CD4-positive, alpha-beta T cell (primary cell): ENCODE measurements at regions not wholly inside any gene's neighbourhood (a gene's known extent, or its start where the extent isn't known, plus 50 kb on each side); places are given as distances from the start of the nearest gene placed in this dataset.
"Not testable (repeated sequence)": the region's sequence is repeated elsewhere in the genome, so short reads cannot be mapped to it uniquely, and the experiment has no call there.

Experiments used
- ATAC-seq: fragments of 200-7000 bp; cut with Tn5 transposase; one replicate; pipeline ENCODE4 v1.10.0; 2022; ENCODE audit warnings: mild to moderate bottlenecking; ENCODE audit not compliant: poor library complexity
- CTCF ChIA-PET: fragments of 350-600 bp; sonication (Branson Sonifier 250); formaldehyde crosslinking; loops from one replicate; lab custom pipeline; 2021; ENCODE audit warnings: antibody characterized with exemption, inconsistent platforms; lab: Charles Lee
- POLR2A ChIA-PET: fragments of 350-600 bp; sonication (Branson Sonifier 250); formaldehyde crosslinking; loops from one replicate; lab custom pipeline; 2021; ENCODE audit warnings: antibody characterized with exemption, inconsistent platforms; lab: Charles Lee
- DNase-seq, 14 experiments: peaks; one replicate each; pipeline ENCODE4 v3.0.0-alpha.2; 2013 to 2020; ENCODE audit warnings: mixed read lengths in 2 of 14
- H3K27ac ChIP-seq, 2 donors: one replicate each; pipeline versions ENCODE4 v1.5.1 to v1.7.0; 2013; ENCODE audit warnings: low read length in 2 of 2, low read depth in 1 of 2, mild to moderate bottlenecking in 1 of 2
- H3K27me3 ChIP-seq, 2 experiments: 1 replicate in 1 of 2; 2 replicates in 1 of 2; pipeline versions ENCODE4 v1.6.1 to v1.7.0; 2013; ENCODE audit warnings: low read length in 2 of 2, control low read depth in 1 of 2, mild to moderate bottlenecking in 1 of 2, moderate library complexity in 1 of 2; ENCODE audit not compliant: insufficient read depth in 2 of 2, control insufficient read depth in 1 of 2
- H3K36me3 ChIP-seq: one replicate; pipeline ENCODE4 v1.6.1; 2013; ENCODE audit warnings: low read length, control low read depth; ENCODE audit not compliant: insufficient read depth
- H3K4me1 ChIP-seq: one replicate; pipeline ENCODE4 v1.6.1; 2013; ENCODE audit warnings: low read length, control low read depth; ENCODE audit not compliant: insufficient read depth
- H3K4me3 ChIP-seq: one replicate; pipeline ENCODE4 v1.5.1; 2013; ENCODE audit warnings: mild to moderate bottlenecking, low read length, moderate library complexity
- H3K9me3 ChIP-seq, 2 experiments: 1 replicate in 1 of 2; 2 replicates in 1 of 2; pipeline versions ENCODE4 v1.6.1 to v1.7.0; 2013; ENCODE audit warnings: low read length in 2 of 2, mild to moderate bottlenecking in 2 of 2, control low read depth in 1 of 2, moderate library complexity in 1 of 2; ENCODE audit not compliant: control insufficient read depth in 1 of 2, insufficient read depth in 1 of 2
- H3K27ac Mint-ChIP-seq: one replicate; pipeline ENCODE4 v1.8.0; 2020; ENCODE audit warnings: mixed read lengths
- H3K27me3 Mint-ChIP-seq: one replicate; pipeline ENCODE4 v1.8.0; 2021; ENCODE audit warnings: mixed read lengths
- H3K36me3 Mint-ChIP-seq: one replicate; pipeline ENCODE4 v1.8.0; 2021; ENCODE audit warnings: low read depth, mixed read lengths
- H3K4me1 Mint-ChIP-seq: one replicate; pipeline ENCODE4 v1.8.0; 2021; ENCODE audit warnings: low read depth, mixed read lengths
- H3K4me3 Mint-ChIP-seq: one replicate; pipeline ENCODE4 v1.8.0; 2020; ENCODE audit warnings: mild to moderate bottlenecking, mixed read lengths
- H3K9me3 Mint-ChIP-seq: one replicate; pipeline ENCODE4 v1.8.0; 2020; ENCODE audit warnings: mixed read lengths
- intact Hi-C, 2 experiments: fragments of 100-400 bp; cut with DNase I in 1 of 2; cut with micrococcal nuclease in 1 of 2; formaldehyde crosslinking; loops; one replicate each; pipeline versions ENCODE4 v1.15.1 to v1.9.0; 2023 to 2025; cut with DNase I, micrococcal nuclease
- TF ChIP-seq, protein P1 (sequence below): fragments of 200-600 bp; IDR thresholded peaks from one replicate; pipeline ENCODE4 v1.8.0; 2022; ENCODE audit warnings: antibody characterized with exemption, mild to moderate bottlenecking

GRCh38 chr6:4359108-4359730 is 223.8 kb upstream of the ECI2 start:
- Mint-ChIP-seq H3K27ac (no peak overlapping the region), H3K36me3 (no peaks in the 10 kb centered on the region), H3K4me3 (no peak overlapping the region), H3K27me3 (peaks cover 6% of the 10 kb centered on the region), H3K4me1 (no peaks in the 10 kb centered on the region), H3K9me3 (no peaks in the 10 kb centered on the region)
- POLR2A ChIA-PET = no interaction called here
- Histone ChIP-seq H3K9me3 (peaks cover 0 to 12% of the 10 kb centered on the region in 2 experiments), H3K36me3 (no peaks in the 10 kb centered on the region), H3K27me3 (peaks cover 0 to 2% of the 10 kb centered on the region in 2 experiments), H3K27ac (no peak overlapping the region), H3K4me3 (no peak overlapping the region), H3K4me1 (no peaks in the 10 kb centered on the region)
- intact Hi-C loops = no loop called here
- DNase-seq (no peak), ATAC-seq (no peak)
- TF ChIP-seq, protein P1, sequence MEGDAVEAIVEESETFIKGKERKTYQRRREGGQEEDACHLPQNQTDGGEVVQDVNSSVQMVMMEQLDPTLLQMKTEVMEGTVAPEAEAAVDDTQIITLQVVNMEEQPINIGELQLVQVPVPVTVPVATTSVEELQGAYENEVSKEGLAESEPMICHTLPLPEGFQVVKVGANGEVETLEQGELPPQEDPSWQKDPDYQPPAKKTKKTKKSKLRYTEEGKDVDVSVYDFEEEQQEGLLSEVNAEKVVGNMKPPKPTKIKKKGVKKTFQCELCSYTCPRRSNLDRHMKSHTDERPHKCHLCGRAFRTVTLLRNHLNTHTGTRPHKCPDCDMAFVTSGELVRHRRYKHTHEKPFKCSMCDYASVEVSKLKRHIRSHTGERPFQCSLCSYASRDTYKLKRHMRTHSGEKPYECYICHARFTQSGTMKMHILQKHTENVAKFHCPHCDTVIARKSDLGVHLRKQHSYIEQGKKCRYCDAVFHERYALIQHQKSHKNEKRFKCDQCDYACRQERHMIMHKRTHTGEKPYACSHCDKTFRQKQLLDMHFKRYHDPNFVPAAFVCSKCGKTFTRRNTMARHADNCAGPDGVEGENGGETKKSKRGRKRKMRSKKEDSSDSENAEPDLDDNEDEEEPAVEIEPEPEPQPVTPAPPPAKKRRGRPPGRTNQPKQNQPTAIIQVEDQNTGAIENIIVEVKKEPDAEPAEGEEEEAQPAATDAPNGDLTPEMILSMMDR = no peak
- CTCF ChIA-PET = no interaction called here

GRCh38 chr6:4358414-4359107 is 223.2 kb upstream of the ECI2 start:
- Histone ChIP-seq H3K9me3 (peaks cover 0 to 14% of the 10 kb centered on the region in 2 experiments), H3K4me3 (no peak overlapping the region), H3K36me3 (no peaks in the 10 kb centered on the region), H3K4me1 (no peaks in the 10 kb centered on the region), H3K27ac (no peak overlapping the region), H3K27me3 (peaks cover 0 to 2% of the 10 kb centered on the region in 2 experiments)
- no peak for ATAC-seq
- H3K36me3 Mint-ChIP-seq = no peaks in the 10 kb centered on the region
- H3K27me3 Mint-ChIP-seq = peaks cover 10% of the 10 kb centered on the region
- TF ChIP-seq, protein P1 = no peak
- ChIA-PET POLR2A (no interaction called here), CTCF (no interaction called here)
- peak in 1 of 14 experiments; percentile 15 for DNase-seq
- intact Hi-C loops = no loop called here
- H3K4me3 Mint-ChIP-seq = no peak overlapping the region
- no peaks in the 10 kb centered on the region for H3K4me1 Mint-ChIP-seq
- H3K27ac Mint-ChIP-seq = no peak overlapping the region
- no peaks in the 10 kb centered on the region for H3K9me3 Mint-ChIP-seq

DNA sequence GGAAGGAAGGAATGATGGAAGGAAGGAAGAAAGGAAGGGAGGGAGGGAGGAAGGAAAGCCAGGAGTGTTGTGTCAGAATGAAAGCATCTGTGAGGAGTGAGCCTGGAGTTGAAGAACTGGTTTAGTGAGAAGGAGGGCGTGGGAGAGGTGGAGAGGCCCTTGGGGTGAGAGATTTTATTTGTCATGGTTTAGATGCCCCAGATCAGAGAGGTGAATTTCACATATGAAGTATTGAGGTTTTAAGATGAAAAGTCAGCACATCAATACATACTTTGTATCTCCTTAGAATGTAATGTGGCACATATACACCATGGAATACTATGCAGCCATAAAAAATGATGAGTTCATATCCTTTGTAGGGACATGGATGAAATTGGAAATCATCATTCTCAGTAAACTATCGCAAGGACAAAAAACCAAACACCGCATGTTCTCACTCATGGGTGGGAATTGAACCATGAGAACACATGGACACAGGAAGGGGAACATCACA is 222.3 kb upstream of the ECI2 start:
- H3K27ac ChIP-seq, intact Hi-C loops, H3K4me3 ChIP-seq, H3K36me3 ChIP-seq, ATAC-seq, H3K4me1 Mint-ChIP-seq, POLR2A ChIA-PET, H3K27me3 ChIP-seq, H3K9me3 Mint-ChIP-seq, CTCF ChIA-PET, H3K4me3 Mint-ChIP-seq, H3K27me3 Mint-ChIP-seq, DNase-seq, H3K36me3 Mint-ChIP-seq, H3K27ac Mint-ChIP-seq, H3K4me1 ChIP-seq: not testable (repeated sequence)
- H3K9me3 ChIP-seq = peaks cover 0 to 14% of the 10 kb centered on the region in 2 experiments
